ENCODE measurements at regions not wholly inside any gene's neighbourhood (a gene's known extent, or its start where the extent isn't known, plus 50 kb on each side); places are given as distances from the start of the nearest gene placed in this dataset.

DNA sequence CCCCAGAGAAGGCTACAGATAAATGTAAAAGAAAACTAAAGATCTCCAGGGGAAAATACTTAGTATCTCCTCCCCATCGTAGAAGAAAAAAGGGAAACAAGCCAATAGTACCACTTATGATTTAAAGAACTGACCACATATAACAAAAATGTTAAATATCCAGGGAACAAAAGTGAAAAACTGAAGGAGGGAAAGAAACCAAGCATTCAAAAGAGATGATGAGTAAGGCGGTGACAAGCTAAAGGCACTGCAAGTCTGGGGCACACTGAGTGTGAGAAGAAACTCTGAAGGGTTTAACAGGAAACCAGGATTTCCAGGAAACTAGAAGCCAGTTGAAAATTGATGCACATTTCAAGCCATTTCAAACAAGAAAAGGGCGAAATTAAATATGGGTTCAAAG lies 226.3 kb downstream of the AHR start:
- Histone ChIP-seq H3K4me1 (peaks cover 0 to 6% of the 10 kb centered on the region in 2 donors), H3K27ac (no peak overlapping the region), H3K27me3 (no peaks in the 10 kb centered on the region), H3K4me3 (no peak overlapping the region), H3K36me3 (no peaks in the 10 kb centered on the region), H3K9me3 (no peaks in the 10 kb centered on the region)
- no peak for TF ChIP-seq POLR2A (IDR thresholded peaks at IDR 0.05)
- TF ChIP-seq, protein P1, sequence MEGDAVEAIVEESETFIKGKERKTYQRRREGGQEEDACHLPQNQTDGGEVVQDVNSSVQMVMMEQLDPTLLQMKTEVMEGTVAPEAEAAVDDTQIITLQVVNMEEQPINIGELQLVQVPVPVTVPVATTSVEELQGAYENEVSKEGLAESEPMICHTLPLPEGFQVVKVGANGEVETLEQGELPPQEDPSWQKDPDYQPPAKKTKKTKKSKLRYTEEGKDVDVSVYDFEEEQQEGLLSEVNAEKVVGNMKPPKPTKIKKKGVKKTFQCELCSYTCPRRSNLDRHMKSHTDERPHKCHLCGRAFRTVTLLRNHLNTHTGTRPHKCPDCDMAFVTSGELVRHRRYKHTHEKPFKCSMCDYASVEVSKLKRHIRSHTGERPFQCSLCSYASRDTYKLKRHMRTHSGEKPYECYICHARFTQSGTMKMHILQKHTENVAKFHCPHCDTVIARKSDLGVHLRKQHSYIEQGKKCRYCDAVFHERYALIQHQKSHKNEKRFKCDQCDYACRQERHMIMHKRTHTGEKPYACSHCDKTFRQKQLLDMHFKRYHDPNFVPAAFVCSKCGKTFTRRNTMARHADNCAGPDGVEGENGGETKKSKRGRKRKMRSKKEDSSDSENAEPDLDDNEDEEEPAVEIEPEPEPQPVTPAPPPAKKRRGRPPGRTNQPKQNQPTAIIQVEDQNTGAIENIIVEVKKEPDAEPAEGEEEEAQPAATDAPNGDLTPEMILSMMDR (IDR thresholded peaks at IDR 0.05 in 4 of 5, conservative IDR thresholded peaks at IDR 0.05 in 1 of 5): no peak
- intact Hi-C loops (cut with DNase I; ENCODE audit: low total_unique reads): loop anchor here (10.0 kb wide), 1 partner anchor 220 kb away; no protein-coding TSS in a partner anchor
- no peak for DNase-seq
- in situ Hi-C loops (cut with MboI; ENCODE audit: low sequenced_read_pairs in 4 of 4): no loop called here
- no peak for ATAC-seq

GRCh38 chr7:17526621-17527020 lies 228.2 kb downstream of the AHR start:
- H3K36me3 ChIP-seq: no peaks in the 10 kb centered on the region
- no peak for ATAC-seq
- no peaks in the 10 kb centered on the region for H3K9me3 ChIP-seq
- no peak for DNase-seq
- in situ Hi-C loops (cut with MboI; ENCODE audit: low sequenced_read_pairs in 4 of 4): no loop called here
- H3K4me3 ChIP-seq: no peak overlapping the region
- no peak overlapping the region for H3K27ac ChIP-seq
- no peaks in the 10 kb centered on the region for H3K27me3 ChIP-seq
- TF ChIP-seq POLR2A (IDR thresholded peaks at IDR 0.05): no peak
- TF ChIP-seq, protein P1 (IDR thresholded peaks at IDR 0.05 in 4 of 5, conservative IDR thresholded peaks at IDR 0.05 in 1 of 5): no peak
- peaks cover 0 to 3% of the 10 kb centered on the region in 2 donors for H3K4me1 ChIP-seq
- intact Hi-C loops (cut with DNase I; ENCODE audit: low total_unique reads): loop anchor here (10.0 kb wide), 1 partner anchor 222 kb away; no protein-coding TSS in a partner anchor

GRCh38 chr7:17528636-17529035 lies 230.2 kb downstream of the AHR start:
- intact Hi-C loops (cut with DNase I; ENCODE audit: low total_unique reads) (loop anchor here (10.0 kb wide), 1 partner anchor 224 kb away; no protein-coding TSS in a partner anchor), in situ Hi-C loops (cut with MboI; ENCODE audit: low sequenced_read_pairs in 4 of 4) (no loop called here)
- no peak for DNase-seq
- Histone ChIP-seq H3K36me3 (no peaks in the 10 kb centered on the region), H3K27me3 (no peaks in the 10 kb centered on the region), H3K4me3 (no peak overlapping the region), H3K4me1 (no peaks in the 10 kb centered on the region), H3K9me3 (no peaks in the 10 kb centered on the region), H3K27ac (no peak overlapping the region)
- no peak for ATAC-seq
- TF ChIP-seq, protein P1 (IDR thresholded peaks at IDR 0.05 in 4 of 5, conservative IDR thresholded peaks at IDR 0.05 in 1 of 5): no peak
- TF ChIP-seq POLR2A (IDR thresholded peaks at IDR 0.05): no peak

GRCh38 chr7:17530244-17530643 lies 231.8 kb downstream of the AHR start:
- Histone ChIP-seq H3K27ac (no peak overlapping the region), H3K36me3 (no peaks in the 10 kb centered on the region), H3K27me3 (no peaks in the 10 kb centered on the region), H3K9me3 (no peaks in the 10 kb centered on the region), H3K4me1 (no peaks in the 10 kb centered on the region), H3K4me3 (no peak overlapping the region)
- TF ChIP-seq POLR2A (IDR thresholded peaks at IDR 0.05): no peak
- TF ChIP-seq, protein P1 (IDR thresholded peaks at IDR 0.05 in 4 of 5, conservative IDR thresholded peaks at IDR 0.05 in 1 of 5): no peak
- intact Hi-C loops (cut with DNase I; ENCODE audit: low total_unique reads) (loop anchor here (10.0 kb wide), 1 partner anchor 545 kb away; no protein-coding TSS in a partner anchor), in situ Hi-C loops (cut with MboI; ENCODE audit: low sequenced_read_pairs in 4 of 4) (no loop called here)
- ATAC-seq (no peak), DNase-seq (no peak)
